ENCODE measurements at regions not wholly inside any gene's neighbourhood (a gene's known extent, or its start where the extent isn't known, plus 50 kb on each side); places are given as distances from the start of the nearest gene placed in this dataset.

DNA sequence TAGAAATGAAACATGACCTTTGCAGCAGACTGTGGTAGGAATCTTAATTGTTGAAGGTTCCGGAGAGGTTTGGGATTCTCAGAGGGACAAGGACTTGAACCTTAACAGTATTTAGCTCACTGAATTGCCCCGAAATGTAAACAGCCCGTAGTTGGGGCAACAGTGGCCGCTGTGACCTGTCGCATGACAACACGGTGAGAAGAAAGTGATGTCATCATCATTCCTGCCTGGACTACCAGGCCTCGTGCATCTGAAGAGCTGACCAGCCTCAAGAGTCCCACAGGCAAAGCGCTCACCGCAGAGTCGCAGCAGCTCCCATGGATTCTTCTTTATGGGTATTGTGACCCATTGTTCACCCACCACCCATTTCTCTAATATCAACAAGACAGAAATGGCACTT is 250.6 kb downstream of the KLF6 start:
- ChIA-PET CTCF (no interaction called here), POLR2A (no interaction called here)
- intact Hi-C loops (cut with micrococcal nuclease): no loop called here
- DNase-seq (no peak), ATAC-seq (ENCODE audit: low read depth) (no peak)
- no peak overlapping the region for H3K4me3 Mint-ChIP-seq
- no peaks in the 10 kb centered on the region for H3K9me3 Mint-ChIP-seq (ENCODE audit: insufficient read depth)
- H3K36me3 ChIP-seq (replicated peaks in 1 of 2; ENCODE audit: control extremely low read depth in 1 of 2, control insufficient read depth in 1 of 2, extremely low read depth in 1 of 2, insufficient read depth in 2 of 2, low read length in 1 of 2): no peaks in the 10 kb centered on the region
- H3K27ac Mint-ChIP-seq: no peak overlapping the region
- H3K27me3 ChIP-seq (replicated peaks in 1 of 4; ENCODE audit: control extremely low read depth in 1 of 4, control insufficient read depth in 3 of 4, insufficient read depth in 4 of 4, low read length in 3 of 4): no peaks in the 10 kb centered on the region
- 94% methylated on average over 10 of the region's 10 CpGs for WGBS (ENCODE audit: insufficient coverage)
- no peak for TF ChIP-seq EZH2 (IDR thresholded peaks at IDR 0.05; ENCODE audit: borderline replicate concordance, insufficient read depth, low read depth, low read length, poor library complexity, severe bottlenecking)
- TF ChIP-seq, protein P1, sequence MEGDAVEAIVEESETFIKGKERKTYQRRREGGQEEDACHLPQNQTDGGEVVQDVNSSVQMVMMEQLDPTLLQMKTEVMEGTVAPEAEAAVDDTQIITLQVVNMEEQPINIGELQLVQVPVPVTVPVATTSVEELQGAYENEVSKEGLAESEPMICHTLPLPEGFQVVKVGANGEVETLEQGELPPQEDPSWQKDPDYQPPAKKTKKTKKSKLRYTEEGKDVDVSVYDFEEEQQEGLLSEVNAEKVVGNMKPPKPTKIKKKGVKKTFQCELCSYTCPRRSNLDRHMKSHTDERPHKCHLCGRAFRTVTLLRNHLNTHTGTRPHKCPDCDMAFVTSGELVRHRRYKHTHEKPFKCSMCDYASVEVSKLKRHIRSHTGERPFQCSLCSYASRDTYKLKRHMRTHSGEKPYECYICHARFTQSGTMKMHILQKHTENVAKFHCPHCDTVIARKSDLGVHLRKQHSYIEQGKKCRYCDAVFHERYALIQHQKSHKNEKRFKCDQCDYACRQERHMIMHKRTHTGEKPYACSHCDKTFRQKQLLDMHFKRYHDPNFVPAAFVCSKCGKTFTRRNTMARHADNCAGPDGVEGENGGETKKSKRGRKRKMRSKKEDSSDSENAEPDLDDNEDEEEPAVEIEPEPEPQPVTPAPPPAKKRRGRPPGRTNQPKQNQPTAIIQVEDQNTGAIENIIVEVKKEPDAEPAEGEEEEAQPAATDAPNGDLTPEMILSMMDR (IDR thresholded peaks at IDR 0.05): no peak
- H4K20me1 ChIP-seq (ENCODE audit: control insufficient read depth, insufficient read depth, low read length, poor library complexity, severe bottlenecking): no peaks in the 10 kb centered on the region
- H3K4me1 Mint-ChIP-seq: no peaks in the 10 kb centered on the region
- H3K9ac ChIP-seq (ENCODE audit: low read length): no peak overlapping the region
- H3K79me2 ChIP-seq (ENCODE audit: control insufficient read depth, insufficient read depth, low read length): no peaks in the 10 kb centered on the region
- no peak overlapping the region for H3K4me2 ChIP-seq (replicated peaks; ENCODE audit: low read depth, low read length, poor library complexity, severe bottlenecking)
- no peaks in the 10 kb centered on the region for H3K4me1 ChIP-seq (ENCODE audit: control insufficient read depth in 2 of 2, insufficient read depth in 2 of 2, low read length in 2 of 2)
- no peak overlapping the region for H2AFZ ChIP-seq (ENCODE audit: insufficient read depth, low read depth, low read length, poor library complexity, severe bottlenecking)
- no peaks in the 10 kb centered on the region for H3K9me3 ChIP-seq (ENCODE audit: control extremely low read depth in 1 of 3, control insufficient read depth in 2 of 3, insufficient read depth in 1 of 3, low read length in 2 of 3)
- H3K27me3 Mint-ChIP-seq: no peaks in the 10 kb centered on the region
- H3K4me3 ChIP-seq (ENCODE audit: control extremely low read depth in 1 of 5, extremely low read depth in 1 of 5, insufficient read depth in 1 of 5, low read depth in 2 of 5, low read length in 4 of 5): no peak overlapping the region
- no peak overlapping the region for H3K27ac ChIP-seq (ENCODE audit: low read length in 2 of 2)

DNA sequence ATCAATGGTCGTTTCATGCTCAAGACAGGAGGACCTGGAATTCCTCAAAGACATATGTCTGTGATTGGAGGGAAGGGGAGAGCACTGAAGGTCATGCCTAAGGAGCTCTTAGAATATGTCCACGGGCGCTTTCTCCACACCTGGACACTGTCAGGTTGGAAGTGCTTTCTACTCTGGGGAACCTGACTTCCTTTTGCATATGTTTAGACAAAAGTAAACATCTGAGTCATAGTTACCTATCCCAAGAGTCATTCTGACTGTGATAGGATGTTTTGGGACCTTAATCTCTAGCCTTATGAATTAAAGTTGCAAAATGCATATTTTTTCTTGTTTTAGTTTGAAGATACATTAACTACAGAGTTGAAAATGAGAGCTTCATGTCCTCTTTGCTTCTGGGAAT is 251.7 kb downstream of the KLF6 start:
- Histone ChIP-seq H3K9ac (ENCODE audit: low read length) (no peak overlapping the region), H3K27me3 (replicated peaks in 1 of 4; ENCODE audit: control extremely low read depth in 1 of 4, control insufficient read depth in 3 of 4, insufficient read depth in 4 of 4, low read length in 3 of 4) (no peaks in the 10 kb centered on the region), H3K79me2 (ENCODE audit: control insufficient read depth, insufficient read depth, low read length) (no peaks in the 10 kb centered on the region), H3K4me1 (ENCODE audit: control insufficient read depth in 2 of 2, insufficient read depth in 2 of 2, low read length in 2 of 2) (no peaks in the 10 kb centered on the region), H3K36me3 (replicated peaks in 1 of 2; ENCODE audit: control extremely low read depth in 1 of 2, control insufficient read depth in 1 of 2, extremely low read depth in 1 of 2, insufficient read depth in 2 of 2, low read length in 1 of 2) (no peaks in the 10 kb centered on the region), H3K4me3 (ENCODE audit: control extremely low read depth in 1 of 5, extremely low read depth in 1 of 5, insufficient read depth in 1 of 5, low read depth in 2 of 5, low read length in 4 of 5) (no peak overlapping the region), H2AFZ (ENCODE audit: insufficient read depth, low read depth, low read length, poor library complexity, severe bottlenecking) (no peak overlapping the region), H4K20me1 (ENCODE audit: control insufficient read depth, insufficient read depth, low read length, poor library complexity, severe bottlenecking) (no peaks in the 10 kb centered on the region), H3K4me2 (replicated peaks; ENCODE audit: low read depth, low read length, poor library complexity, severe bottlenecking) (no peak overlapping the region), H3K27ac (ENCODE audit: low read length in 2 of 2) (no peak overlapping the region), H3K9me3 (ENCODE audit: control extremely low read depth in 1 of 3, control insufficient read depth in 2 of 3, insufficient read depth in 1 of 3, low read length in 2 of 3) (no peaks in the 10 kb centered on the region)
- WGBS (ENCODE audit: insufficient coverage): 83% methylated on average over 1 of the region's 3 CpGs
- ATAC-seq (ENCODE audit: low read depth) (no peak), DNase-seq (no peak)
- no peaks in the 10 kb centered on the region for H3K27me3 Mint-ChIP-seq
- TF ChIP-seq, protein P1 (IDR thresholded peaks at IDR 0.05): no peak
- TF ChIP-seq EZH2 (IDR thresholded peaks at IDR 0.05; ENCODE audit: borderline replicate concordance, insufficient read depth, low read depth, low read length, poor library complexity, severe bottlenecking): no peak
- H3K4me3 Mint-ChIP-seq: no peak overlapping the region
- intact Hi-C loops (cut with micrococcal nuclease): no loop called here
- H3K4me1 Mint-ChIP-seq: no peaks in the 10 kb centered on the region
- no peak overlapping the region for H3K27ac Mint-ChIP-seq
- POLR2A ChIA-PET: no interaction called here
- CTCF ChIA-PET: no interaction called here
- no peaks in the 10 kb centered on the region for H3K9me3 Mint-ChIP-seq (ENCODE audit: insufficient read depth)

All from B cell (primary cell).